NCI-H1436 (cell line): ENCODE measurements at regions not wholly inside any gene's neighbourhood (a gene's known extent, or its start where the extent isn't known, plus 50 kb on each side); places are given as distances from the start of the nearest gene placed in this dataset.
"Not testable (repeated sequence)": the region's sequence is repeated elsewhere in the genome, so short reads cannot be mapped to it uniquely, and the experiment has no call there.

Experiments
- DNase-seq: peaks from one replicate; lab custom pipeline; 2025; lab: John Stamatoyannopoulos, UW

- no peak for DNase-seq
Measured at GRCh38 chr2:163081754-163082153, 243.2 kb upstream of the KCNH7 start.

- no peak for DNase-seq
Measured at GRCh38 chr2:163077241-163077640, 238.7 kb upstream of the KCNH7 start.

- DNase-seq: no peak
Measured at GRCh38 chr2:163066085-163066484, 227.5 kb upstream of the KCNH7 start.

GRCh38 chr2:163062524-163062923 is 224.0 kb upstream of the KCNH7 start:
- DNase-seq: no peak

- no peak for DNase-seq
Measured at GRCh38 chr2:163046615-163047014, 208.0 kb upstream of the KCNH7 start.

- no peak for DNase-seq
Measured at GRCh38 chr2:163045830-163046229, 207.3 kb upstream of the KCNH7 start.

- DNase-seq: peak; percentile 43
Measured at GRCh38 chr2:163044114-163044513, 205.5 kb upstream of the KCNH7 start.

GRCh38 chr2:163043201-163043600 is 204.6 kb upstream of the KCNH7 start:
- no peak for DNase-seq

GRCh38 chr2:163039266-163039665 is 200.7 kb upstream of the KCNH7 start:
- no peak for DNase-seq

- no peak for DNase-seq
Measured at GRCh38 chr2:163028807-163029206, 190.2 kb upstream of the KCNH7 start.

GRCh38 chr2:163026136-163026775 is 187.7 kb upstream of the KCNH7 start:
- DNase-seq: not testable (repeated sequence)

- not testable (repeated sequence) for DNase-seq
Measured at GRCh38 chr2:163016882-163017281, 178.3 kb upstream of the KCNH7 start.

GRCh38 chr2:163011000-163011399 is 172.4 kb upstream of the KCNH7 start:
- DNase-seq: peak; percentile 75

GRCh38 chr2:163008642-163009041 is 170.1 kb upstream of the KCNH7 start:
- no peak for DNase-seq

GRCh38 chr2:162994718-162995117 is 156.2 kb upstream of the KCNH7 start:
- no peak for DNase-seq

- no peak for DNase-seq
Measured at GRCh38 chr2:162992828-162993227, 154.3 kb upstream of the KCNH7 start.

- DNase-seq: no peak
Measured at GRCh38 chr2:162989507-162989906, 150.9 kb upstream of the KCNH7 start.

GRCh38 chr2:162974771-162975170 is 136.2 kb upstream of the KCNH7 start:
- no peak for DNase-seq

- no peak for DNase-seq
Measured at GRCh38 chr2:162972383-162972782, 133.8 kb upstream of the KCNH7 start.

- DNase-seq: no peak
Measured at GRCh38 chr2:162968306-162968705, 129.7 kb upstream of the KCNH7 start.

GRCh38 chr2:162967811-162968210 is 129.2 kb upstream of the KCNH7 start:
- no peak for DNase-seq

GRCh38 chr2:162967147-162967546 is 128.6 kb upstream of the KCNH7 start:
- DNase-seq: no peak

- DNase-seq: no peak
Measured at GRCh38 chr2:162965191-162965590, 126.6 kb upstream of the KCNH7 start.

- DNase-seq: no peak
Measured at GRCh38 chr2:162964513-162964912, 125.9 kb upstream of the KCNH7 start.
